ENCODE measurements at regions not wholly inside any gene's neighbourhood (a gene's known extent, or its start where the extent isn't known, plus 50 kb on each side); places are given as distances from the start of the nearest gene placed in this dataset.

DNA sequence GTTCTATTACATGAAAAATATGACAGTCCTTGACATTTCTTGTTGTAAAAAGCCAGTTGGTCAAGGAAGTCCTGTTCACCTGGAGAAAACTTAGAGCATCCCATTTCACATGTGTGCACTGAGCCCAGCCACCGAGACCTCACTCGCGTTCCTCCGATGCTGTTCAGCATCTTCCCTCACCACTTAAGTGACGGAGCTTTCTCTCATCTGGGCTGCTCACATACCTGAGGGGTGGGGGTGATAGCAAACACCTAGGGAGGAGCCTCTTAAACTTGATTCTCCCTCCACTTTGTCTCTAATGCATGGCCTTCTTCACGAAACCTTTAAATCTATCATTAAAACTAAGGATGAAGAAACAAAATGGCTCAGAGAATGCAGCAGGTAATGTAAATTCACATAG lies 950.2 kb downstream of the GATA3 start:
- Histone ChIP-seq H3K27me3 (no peaks in the 10 kb centered on the region), H3K9me3 (no peaks in the 10 kb centered on the region), H3K36me3 (no peaks in the 10 kb centered on the region), H3K27ac (no peak overlapping the region), H3K4me1 (no peaks in the 10 kb centered on the region), H3K4me3 (no peak overlapping the region)
- TF ChIP-seq POLR2A (IDR thresholded peaks at IDR 0.05) (no peak), POLR2AphosphoS5 (IDR thresholded peaks at IDR 0.05; ENCODE audit: insufficient read depth in 1 of 2, low read depth in 1 of 2) (no peak)
- TF ChIP-seq, protein P1, sequence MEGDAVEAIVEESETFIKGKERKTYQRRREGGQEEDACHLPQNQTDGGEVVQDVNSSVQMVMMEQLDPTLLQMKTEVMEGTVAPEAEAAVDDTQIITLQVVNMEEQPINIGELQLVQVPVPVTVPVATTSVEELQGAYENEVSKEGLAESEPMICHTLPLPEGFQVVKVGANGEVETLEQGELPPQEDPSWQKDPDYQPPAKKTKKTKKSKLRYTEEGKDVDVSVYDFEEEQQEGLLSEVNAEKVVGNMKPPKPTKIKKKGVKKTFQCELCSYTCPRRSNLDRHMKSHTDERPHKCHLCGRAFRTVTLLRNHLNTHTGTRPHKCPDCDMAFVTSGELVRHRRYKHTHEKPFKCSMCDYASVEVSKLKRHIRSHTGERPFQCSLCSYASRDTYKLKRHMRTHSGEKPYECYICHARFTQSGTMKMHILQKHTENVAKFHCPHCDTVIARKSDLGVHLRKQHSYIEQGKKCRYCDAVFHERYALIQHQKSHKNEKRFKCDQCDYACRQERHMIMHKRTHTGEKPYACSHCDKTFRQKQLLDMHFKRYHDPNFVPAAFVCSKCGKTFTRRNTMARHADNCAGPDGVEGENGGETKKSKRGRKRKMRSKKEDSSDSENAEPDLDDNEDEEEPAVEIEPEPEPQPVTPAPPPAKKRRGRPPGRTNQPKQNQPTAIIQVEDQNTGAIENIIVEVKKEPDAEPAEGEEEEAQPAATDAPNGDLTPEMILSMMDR (IDR thresholded peaks at IDR 0.05) = no peak
- intact Hi-C loops (cut with DNase I) = no loop called here
- DNase-seq (ENCODE audit: extremely low spot score in 2 of 2) = no peak

DNA sequence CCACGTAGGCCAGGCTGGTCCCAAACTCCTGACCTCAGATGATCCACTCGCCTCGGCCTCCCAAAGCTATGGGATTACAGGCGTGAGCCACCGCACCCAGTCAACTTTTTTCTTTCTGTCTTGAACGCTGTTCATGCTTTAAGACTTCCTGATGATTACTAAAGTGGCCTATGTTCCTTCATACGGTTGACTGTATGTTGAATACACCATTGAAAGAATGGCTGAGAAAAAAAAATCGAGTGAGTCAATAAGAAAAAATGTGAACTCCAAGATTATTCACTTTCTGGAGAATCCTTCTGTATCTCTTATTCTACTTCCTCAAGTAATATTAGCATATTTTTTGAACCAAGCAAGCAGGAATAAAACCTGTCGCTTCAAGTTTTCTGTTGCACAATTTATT lies 955.0 kb downstream of the GATA3 start:
- Histone ChIP-seq H3K4me1 (no peaks in the 10 kb centered on the region), H3K27ac (no peak overlapping the region), H3K27me3 (no peaks in the 10 kb centered on the region), H3K36me3 (no peaks in the 10 kb centered on the region), H3K9me3 (no peaks in the 10 kb centered on the region), H3K4me3 (no peak overlapping the region)
- TF ChIP-seq, protein P1 (IDR thresholded peaks at IDR 0.05) = no peak
- no peak for TF ChIP-seq POLR2AphosphoS5 (IDR thresholded peaks at IDR 0.05; ENCODE audit: insufficient read depth in 1 of 2, low read depth in 1 of 2)
- no peak for TF ChIP-seq POLR2A (IDR thresholded peaks at IDR 0.05)
- no peak for DNase-seq (ENCODE audit: extremely low spot score in 2 of 2)
- intact Hi-C loops (cut with DNase I) = no loop called here

DNA sequence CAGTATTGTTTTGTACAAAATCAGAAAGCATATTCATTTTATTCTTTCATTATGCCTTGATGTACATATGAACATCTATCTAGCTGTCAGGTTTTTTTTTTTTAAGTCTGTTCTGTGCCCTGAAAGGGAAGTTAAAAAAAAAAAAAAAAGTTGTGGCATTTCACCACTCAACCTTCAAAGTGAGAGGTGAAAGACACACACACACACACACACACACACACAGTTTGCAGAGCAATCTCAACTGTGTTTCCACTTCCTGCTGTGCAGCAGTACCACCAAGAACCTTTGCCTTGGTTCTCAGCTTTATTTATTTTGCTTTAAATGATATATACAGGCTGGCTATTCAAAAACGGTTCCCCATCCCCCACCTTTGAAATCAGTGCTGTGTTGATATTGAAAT lies 955.6 kb downstream of the GATA3 start:
- Histone ChIP-seq H3K9me3 (no peaks in the 10 kb centered on the region), H3K27ac (no peak overlapping the region), H3K4me1 (no peaks in the 10 kb centered on the region), H3K4me3 (no peak overlapping the region), H3K36me3 (no peaks in the 10 kb centered on the region), H3K27me3 (no peaks in the 10 kb centered on the region)
- no peak for TF ChIP-seq POLR2AphosphoS5 (IDR thresholded peaks at IDR 0.05; ENCODE audit: insufficient read depth in 1 of 2, low read depth in 1 of 2)
- TF ChIP-seq POLR2A (IDR thresholded peaks at IDR 0.05) = no peak
- TF ChIP-seq, protein P1 (IDR thresholded peaks at IDR 0.05) = no peak
- intact Hi-C loops (cut with DNase I) = no loop called here
- DNase-seq (ENCODE audit: extremely low spot score in 2 of 2) = no peak

DNA sequence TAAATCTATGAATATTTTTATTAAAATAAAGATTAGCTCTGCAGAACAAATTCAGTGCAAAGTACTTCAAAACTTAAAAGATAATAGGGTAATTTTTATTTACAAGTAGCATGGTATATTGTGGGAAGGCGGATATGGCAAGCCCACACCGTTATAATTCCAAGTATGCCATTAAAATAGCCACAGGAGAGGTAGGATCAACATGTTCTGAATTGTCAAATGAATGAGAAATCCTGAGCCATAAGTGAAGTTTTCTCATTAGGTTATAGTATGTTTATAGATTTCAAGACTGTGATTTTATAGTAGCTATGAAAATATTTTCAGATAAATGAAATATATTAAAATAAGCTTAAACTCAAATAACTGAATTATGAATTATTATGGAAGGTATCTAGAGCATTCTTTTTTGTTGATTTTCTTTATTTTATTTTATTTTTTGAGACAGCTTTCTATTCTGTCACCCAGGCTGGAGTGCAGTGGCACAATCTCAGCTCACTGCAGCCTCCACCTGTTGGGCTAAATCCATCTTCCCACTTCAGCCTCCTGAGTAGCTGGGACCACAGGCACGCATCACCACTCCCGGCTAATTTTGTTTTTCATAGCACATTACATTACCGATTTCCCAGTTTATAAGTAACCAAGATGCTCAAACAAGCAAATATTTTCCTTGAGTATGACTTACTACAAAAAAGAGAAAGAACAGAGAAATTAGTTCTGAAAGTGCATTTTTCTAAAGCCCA lies 956.6 kb downstream of the GATA3 start:
- Histone ChIP-seq H3K27me3 (no peaks in the 10 kb centered on the region), H3K27ac (no peak overlapping the region), H3K4me3 (no peak overlapping the region), H3K9me3 (no peaks in the 10 kb centered on the region), H3K4me1 (no peaks in the 10 kb centered on the region), H3K36me3 (no peaks in the 10 kb centered on the region)
- intact Hi-C loops (cut with DNase I) = no loop called here
- TF ChIP-seq POLR2AphosphoS5 (IDR thresholded peaks at IDR 0.05; ENCODE audit: insufficient read depth in 1 of 2, low read depth in 1 of 2) = no peak
- no peak for DNase-seq (ENCODE audit: extremely low spot score in 2 of 2)

DNA sequence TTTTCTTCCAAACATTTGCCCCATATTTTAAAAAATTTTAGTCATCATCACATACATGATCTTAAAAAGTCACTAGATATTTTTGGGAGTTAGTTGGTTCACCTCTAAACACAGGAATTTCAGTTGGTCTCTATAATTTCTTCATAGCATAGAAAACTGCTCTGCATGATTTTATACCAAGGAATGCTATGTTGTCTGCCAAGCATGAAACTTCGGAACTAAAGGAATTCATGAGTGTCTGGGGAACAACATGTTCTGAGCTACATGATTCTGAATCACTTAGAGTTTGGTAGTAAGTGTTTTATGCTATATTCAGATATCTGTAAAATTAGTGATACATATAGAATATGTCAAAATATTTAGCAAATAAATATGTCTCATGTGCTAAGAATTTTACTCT lies 957.8 kb downstream of the GATA3 start:
- DNase-seq (ENCODE audit: extremely low spot score in 2 of 2) = no peak
- Histone ChIP-seq H3K36me3 (no peaks in the 10 kb centered on the region), H3K9me3 (no peaks in the 10 kb centered on the region), H3K4me1 (no peaks in the 10 kb centered on the region), H3K27ac (no peak overlapping the region), H3K27me3 (no peaks in the 10 kb centered on the region), H3K4me3 (no peak overlapping the region)
- intact Hi-C loops (cut with DNase I) = no loop called here
- TF ChIP-seq, protein P1 (IDR thresholded peaks at IDR 0.05) = no peak
- no peak for TF ChIP-seq POLR2AphosphoS5 (IDR thresholded peaks at IDR 0.05; ENCODE audit: insufficient read depth in 1 of 2, low read depth in 1 of 2)
- TF ChIP-seq POLR2A (IDR thresholded peaks at IDR 0.05) = no peak
